Activated CD4-positive, alpha-beta memory T cell treated with anti-CD3 and anti-CD28 coated beads for 36 hours (primary cell): ENCODE measurements at regions not wholly inside any gene's neighbourhood (a gene's known extent, or its start where the extent isn't known, plus 50 kb on each side); places are given as distances from the start of the nearest gene placed in this dataset.

ENCODE experiments used
- CTCF ChIA-PET: fragments of 350-600 bp; sonication (Branson Sonifier 250); formaldehyde crosslinking; loops from one replicate; lab custom pipeline; 2021; ENCODE audit warnings: antibody characterized with exemption, inconsistent platforms; lab: Charles Lee
- POLR2A ChIA-PET: fragments of 350-600 bp; sonication (Branson Sonifier 250); formaldehyde crosslinking; loops from one replicate; lab custom pipeline; 2021; ENCODE audit warnings: antibody characterized with exemption; lab: Charles Lee
- DNase-seq: peaks from one replicate; pipeline ENCODE4 v3.0.0-alpha.2; 2020
- H3K27ac Mint-ChIP-seq: one replicate; pipeline ENCODE4 v1.8.0; 2021; ENCODE audit warnings: mixed read lengths
- H3K27me3 Mint-ChIP-seq: one replicate; pipeline ENCODE4 v1.8.0; 2021; ENCODE audit warnings: mixed read lengths
- H3K36me3 Mint-ChIP-seq: one replicate; pipeline ENCODE4 v1.8.0; 2021; ENCODE audit warnings: mixed read lengths
- H3K4me1 Mint-ChIP-seq: one replicate; pipeline ENCODE4 v1.8.0; 2021; ENCODE audit warnings: low read depth, mixed read lengths
- H3K4me3 Mint-ChIP-seq: one replicate; pipeline ENCODE4 v1.8.0; 2021; ENCODE audit warnings: mild to moderate bottlenecking, mixed read lengths
- H3K9me3 Mint-ChIP-seq: one replicate; pipeline ENCODE4 v1.8.0; 2021; ENCODE audit warnings: mixed read lengths
- intact Hi-C: fragments of 100-400 bp; cut with micrococcal nuclease; formaldehyde crosslinking; loops from one replicate; pipeline ENCODE4 v1.15.1; 2023

DNA sequence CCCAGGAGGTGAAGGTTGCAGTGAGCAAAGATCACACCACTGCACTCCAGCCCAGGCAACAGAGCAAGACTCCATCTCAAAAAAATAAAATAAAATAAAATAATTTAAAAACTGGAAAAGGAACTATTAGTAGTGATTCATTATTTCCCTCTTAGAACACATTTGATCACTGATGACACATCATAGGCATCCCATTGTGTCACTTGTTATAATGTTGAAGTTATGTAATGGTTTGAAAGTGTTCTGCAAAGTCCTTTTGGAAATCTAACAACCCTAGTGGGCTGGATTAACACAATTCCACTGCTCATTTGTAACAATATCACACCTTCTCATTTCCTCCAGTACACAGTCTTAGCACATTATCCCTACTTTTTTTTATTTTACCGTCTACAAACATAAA, 81.8 kb upstream of the LMNB1 start:
- DNase-seq = no peak
- Mint-ChIP-seq H3K4me3 (no peak overlapping the region), H3K36me3 (no peaks in the 10 kb centered on the region), H3K4me1 (no peaks in the 10 kb centered on the region), H3K9me3 (no peaks in the 10 kb centered on the region), H3K27ac (no peak overlapping the region), H3K27me3 (no peaks in the 10 kb centered on the region)
- intact Hi-C loops = no loop called here
- ChIA-PET POLR2A (no interaction called here), CTCF (no interaction called here)

DNA sequence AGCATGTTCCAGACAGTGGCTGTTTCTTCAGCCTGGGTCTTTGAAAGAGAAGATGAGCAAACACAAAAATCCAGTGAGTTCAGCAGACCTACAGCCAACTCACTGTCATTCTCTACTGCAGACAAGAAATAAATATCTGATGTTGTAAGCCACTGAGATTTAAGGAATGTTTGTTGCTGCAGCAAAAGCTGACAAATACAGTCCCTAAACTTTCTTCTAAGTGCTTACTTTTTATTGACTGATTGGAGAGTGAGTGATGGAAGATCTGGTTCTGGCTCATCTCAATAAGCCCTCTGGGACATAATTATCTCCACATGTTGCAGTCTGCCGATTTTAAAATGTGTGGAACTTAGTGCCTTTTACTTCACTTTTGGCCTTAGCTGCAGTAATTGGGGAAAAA, 69.9 kb upstream of the LMNB1 start:
- Mint-ChIP-seq H3K27ac (no peak overlapping the region), H3K9me3 (no peaks in the 10 kb centered on the region), H3K4me1 (no peaks in the 10 kb centered on the region), H3K4me3 (no peak overlapping the region), H3K27me3 (no peaks in the 10 kb centered on the region), H3K36me3 (no peaks in the 10 kb centered on the region)
- no peak for DNase-seq
- ChIA-PET CTCF (no interaction called here), POLR2A (no interaction called here)
- intact Hi-C loops = no loop called here

GRCh38 chr5:126715765-126716164, 61.2 kb upstream of the LMNB1 start:
- Mint-ChIP-seq H3K27me3 (no peaks in the 10 kb centered on the region), H3K4me1 (peaks cover 5% of the 10 kb centered on the region), H3K9me3 (no peaks in the 10 kb centered on the region), H3K36me3 (no peaks in the 10 kb centered on the region), H3K4me3 (no peak overlapping the region), H3K27ac (no peak overlapping the region)
- no peak for DNase-seq
- POLR2A ChIA-PET = no interaction called here
- CTCF ChIA-PET = interaction anchor here (0.6 to 0.9 kb wide), 2 partner anchors 8 to 87 kb away, joined by 3 to 6 read pairs; no protein-coding TSS in a partner anchor
- intact Hi-C loops = no loop called here

GRCh38 chr5:126716861-126717260, 60.1 kb upstream of the LMNB1 start:
- H3K36me3 Mint-ChIP-seq = no peaks in the 10 kb centered on the region
- ChIA-PET POLR2A (no interaction called here), CTCF (no interaction called here)
- H3K9me3 Mint-ChIP-seq = no peaks in the 10 kb centered on the region
- H3K27me3 Mint-ChIP-seq = no peaks in the 10 kb centered on the region
- intact Hi-C loops = no loop called here
- peaks cover 5% of the 10 kb centered on the region for H3K4me1 Mint-ChIP-seq
- DNase-seq = no peak
- H3K27ac Mint-ChIP-seq = no peak overlapping the region
- no peak overlapping the region for H3K4me3 Mint-ChIP-seq

- no peak overlapping the region for H3K4me3 Mint-ChIP-seq
- no peak overlapping the region for H3K27ac Mint-ChIP-seq
- peaks cover 5% of the 10 kb centered on the region for H3K4me1 Mint-ChIP-seq
- intact Hi-C loops = no loop called here
- no peak for DNase-seq
- ChIA-PET CTCF (interaction anchor here (0.6 kb wide), 1 partner anchor 81 kb away, joined by 3 read pairs; no protein-coding TSS in a partner anchor), POLR2A (no interaction called here)
- no peaks in the 10 kb centered on the region for H3K36me3 Mint-ChIP-seq
- no peaks in the 10 kb centered on the region for H3K9me3 Mint-ChIP-seq
- no peaks in the 10 kb centered on the region for H3K27me3 Mint-ChIP-seq
These were observed 58.6 kb upstream of the LMNB1 start for GRCh38 chr5:126718236-126718868.

GRCh38 chr5:126720369-126720768, 56.6 kb upstream of the LMNB1 start:
- POLR2A ChIA-PET = no interaction called here
- Mint-ChIP-seq H3K4me1 (peaks cover 5% of the 10 kb centered on the region), H3K9me3 (no peaks in the 10 kb centered on the region), H3K4me3 (no peak overlapping the region), H3K27ac (no peak overlapping the region), H3K27me3 (no peaks in the 10 kb centered on the region), H3K36me3 (no peaks in the 10 kb centered on the region)
- CTCF ChIA-PET = no interaction called here
- no peak for DNase-seq
- intact Hi-C loops = no loop called here

DNA sequence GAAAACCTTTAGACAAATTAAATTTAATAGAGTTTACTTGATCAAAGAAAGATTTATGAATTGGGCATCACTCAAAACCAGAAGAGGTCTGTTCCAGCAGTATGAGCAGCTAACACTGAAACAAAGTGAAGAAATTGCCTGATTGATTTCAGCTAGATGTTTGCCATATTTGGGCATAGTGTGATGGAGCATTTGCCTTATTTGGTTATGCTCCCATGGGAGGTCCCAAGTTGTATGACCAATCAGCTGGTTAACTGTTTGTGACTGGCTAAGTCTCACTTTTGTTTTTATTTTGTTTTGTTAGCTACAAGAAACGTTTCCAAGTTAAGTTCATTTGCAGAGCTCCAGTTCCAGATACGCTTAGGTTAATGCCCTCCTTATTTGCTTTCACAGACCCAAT, 53.3 kb upstream of the LMNB1 start:
- DNase-seq = no peak
- Mint-ChIP-seq H3K4me1 (no peaks in the 10 kb centered on the region), H3K36me3 (no peaks in the 10 kb centered on the region), H3K27me3 (no peaks in the 10 kb centered on the region), H3K4me3 (no peak overlapping the region), H3K9me3 (no peaks in the 10 kb centered on the region), H3K27ac (no peak overlapping the region)
- intact Hi-C loops = no loop called here
- ChIA-PET CTCF (interaction anchor here (0.6 to 1.3 kb wide), 2 partner anchors 8 to 48 kb away, joined by 3 read pairs; no protein-coding TSS in a partner anchor), POLR2A (interaction anchor here (1.4 kb wide), 1 partner anchor 55 kb away, joined by 7 read pairs; no protein-coding TSS in a partner anchor)
